ENCODE measurements at regions not wholly inside any gene's neighbourhood (a gene's known extent, or its start where the extent isn't known, plus 50 kb on each side); places are given as distances from the start of the nearest gene placed in this dataset.
A peak's percentile ranks its signal among the peaks of the same experiment; 100 is the strongest.

GRCh38 chr1:29427614-29428279 is 191.4 kb downstream of the PTPRU start:
- no peak overlapping the region for H3K4me3 ChIP-seq (ENCODE audit: low read length)
- H3K36me3 ChIP-seq (ENCODE audit: control insufficient read depth, insufficient read depth, low read length) = no peaks in the 10 kb centered on the region
- no peaks in the 10 kb centered on the region for H3K4me1 ChIP-seq (ENCODE audit: control insufficient read depth, insufficient read depth, low read length)
- no CpG with 5 or more reads among the region's 3 CpGs for WGBS (ENCODE audit: insufficient coverage)
- no peak for DNase-seq
- H3K27ac ChIP-seq (ENCODE audit: low read length) = no peak overlapping the region
- H3K9me3 ChIP-seq (replicated peaks; ENCODE audit: control insufficient read depth, low read depth, low read length) = no peaks in the 10 kb centered on the region
- H3K27me3 ChIP-seq (ENCODE audit: control insufficient read depth, insufficient read depth, low read length) = peaks cover 3% of the 10 kb centered on the region

GRCh38 chr1:29426701-29427279 is 190.5 kb downstream of the PTPRU start:
- Histone ChIP-seq H3K36me3 (ENCODE audit: control insufficient read depth, insufficient read depth, low read length) (no peaks in the 10 kb centered on the region), H3K27ac (ENCODE audit: low read length) (no peak overlapping the region), H3K9me3 (replicated peaks; ENCODE audit: control insufficient read depth, low read depth, low read length) (no peaks in the 10 kb centered on the region), H3K4me3 (ENCODE audit: low read length) (no peak overlapping the region), H3K4me1 (ENCODE audit: control insufficient read depth, insufficient read depth, low read length) (no peaks in the 10 kb centered on the region), H3K27me3 (ENCODE audit: control insufficient read depth, insufficient read depth, low read length) (peaks cover 3% of the 10 kb centered on the region)
- 75% methylated on average over 6 of the region's 7 CpGs for WGBS (ENCODE audit: insufficient coverage)
- no peak for DNase-seq

- Histone ChIP-seq H3K36me3 (ENCODE audit: control insufficient read depth, insufficient read depth, low read length) (no peaks in the 10 kb centered on the region), H3K4me3 (ENCODE audit: low read length) (no peak overlapping the region), H3K27me3 (ENCODE audit: control insufficient read depth, insufficient read depth, low read length) (peaks cover 3% of the 10 kb centered on the region), H3K9me3 (replicated peaks; ENCODE audit: control insufficient read depth, low read depth, low read length) (no peaks in the 10 kb centered on the region), H3K27ac (ENCODE audit: low read length) (no peak overlapping the region), H3K4me1 (ENCODE audit: control insufficient read depth, insufficient read depth, low read length) (no peaks in the 10 kb centered on the region)
- WGBS (ENCODE audit: insufficient coverage) = no CpG with 5 or more reads among the region's 2 CpGs
- DNase-seq = no peak
Measured at GRCh38 chr1:29425631-29426030, 189.3 kb downstream of the PTPRU start.

- Histone ChIP-seq H3K27me3 (ENCODE audit: control insufficient read depth, insufficient read depth, low read length) (peaks cover 3% of the 10 kb centered on the region), H3K27ac (ENCODE audit: low read length) (no peak overlapping the region), H3K4me3 (ENCODE audit: low read length) (no peak overlapping the region), H3K36me3 (ENCODE audit: control insufficient read depth, insufficient read depth, low read length) (no peaks in the 10 kb centered on the region), H3K4me1 (ENCODE audit: control insufficient read depth, insufficient read depth, low read length) (no peaks in the 10 kb centered on the region), H3K9me3 (replicated peaks; ENCODE audit: control insufficient read depth, low read depth, low read length) (no peaks in the 10 kb centered on the region)
- WGBS (ENCODE audit: insufficient coverage) = no CpG with 5 or more reads among the region's 2 CpGs
- no peak for DNase-seq
Measured at GRCh38 chr1:29424266-29424665, 187.9 kb downstream of the PTPRU start.

- no peak for DNase-seq
- Histone ChIP-seq H3K27me3 (ENCODE audit: control insufficient read depth, insufficient read depth, low read length) (peaks cover 7% of the 10 kb centered on the region), H3K36me3 (ENCODE audit: control insufficient read depth, insufficient read depth, low read length) (no peaks in the 10 kb centered on the region), H3K4me1 (ENCODE audit: control insufficient read depth, insufficient read depth, low read length) (peaks cover 2% of the 10 kb centered on the region), H3K27ac (ENCODE audit: low read length) (no peak overlapping the region), H3K4me3 (ENCODE audit: low read length) (no peak overlapping the region), H3K9me3 (replicated peaks; ENCODE audit: control insufficient read depth, low read depth, low read length) (no peaks in the 10 kb centered on the region)
- no CpG with 5 or more reads among the region's 2 CpGs for WGBS (ENCODE audit: insufficient coverage)
Measured at GRCh38 chr1:29420202-29420601, 183.9 kb downstream of the PTPRU start.

GRCh38 chr1:29417971-29418370 is 181.6 kb downstream of the PTPRU start:
- H3K27me3 ChIP-seq (ENCODE audit: control insufficient read depth, insufficient read depth, low read length) = peaks cover 8% of the 10 kb centered on the region
- no peaks in the 10 kb centered on the region for H3K36me3 ChIP-seq (ENCODE audit: control insufficient read depth, insufficient read depth, low read length)
- no peaks in the 10 kb centered on the region for H3K9me3 ChIP-seq (replicated peaks; ENCODE audit: control insufficient read depth, low read depth, low read length)
- H3K4me3 ChIP-seq (ENCODE audit: low read length) = no peak overlapping the region
- WGBS (ENCODE audit: insufficient coverage) = 68% methylated on average over 4 of the region's 5 CpGs
- no peak for DNase-seq
- peaks cover 5% of the 10 kb centered on the region for H3K4me1 ChIP-seq (ENCODE audit: control insufficient read depth, insufficient read depth, low read length)
- no peak overlapping the region for H3K27ac ChIP-seq (ENCODE audit: low read length)

- H3K4me1 ChIP-seq (ENCODE audit: control insufficient read depth, insufficient read depth, low read length) = peaks cover 10% of the 10 kb centered on the region
- no peak overlapping the region for H3K27ac ChIP-seq (ENCODE audit: low read length)
- peaks cover 8% of the 10 kb centered on the region for H3K27me3 ChIP-seq (ENCODE audit: control insufficient read depth, insufficient read depth, low read length)
- H3K36me3 ChIP-seq (ENCODE audit: control insufficient read depth, insufficient read depth, low read length) = no peaks in the 10 kb centered on the region
- H3K4me3 ChIP-seq (ENCODE audit: low read length) = no peak overlapping the region
- peak; percentile 42 for DNase-seq
- H3K9me3 ChIP-seq (replicated peaks; ENCODE audit: control insufficient read depth, low read depth, low read length) = no peaks in the 10 kb centered on the region
- WGBS (ENCODE audit: insufficient coverage) = 70% methylated on average over 9 of the region's 14 CpGs
Measured at GRCh38 chr1:29417147-29417858, 181.0 kb downstream of the PTPRU start.

GRCh38 chr1:29416267-29417146 is 180.2 kb downstream of the PTPRU start:
- Histone ChIP-seq H3K36me3 (ENCODE audit: control insufficient read depth, insufficient read depth, low read length) (no peaks in the 10 kb centered on the region), H3K27ac (ENCODE audit: low read length) (no peak overlapping the region), H3K27me3 (ENCODE audit: control insufficient read depth, insufficient read depth, low read length) (peaks cover 8% of the 10 kb centered on the region), H3K4me1 (ENCODE audit: control insufficient read depth, insufficient read depth, low read length) (peaks cover 10% of the 10 kb centered on the region), H3K9me3 (replicated peaks; ENCODE audit: control insufficient read depth, low read depth, low read length) (no peaks in the 10 kb centered on the region), H3K4me3 (ENCODE audit: low read length) (no peak overlapping the region)
- 58% methylated on average over 5 of the region's 13 CpGs for WGBS (ENCODE audit: insufficient coverage)
- DNase-seq = no peak

- H3K4me3 ChIP-seq (ENCODE audit: low read length) = no peak overlapping the region
- 20% methylated on average over 1 of the region's 3 CpGs for WGBS (ENCODE audit: insufficient coverage)
- H3K27me3 ChIP-seq (ENCODE audit: control insufficient read depth, insufficient read depth, low read length) = peaks cover 8% of the 10 kb centered on the region
- no peaks in the 10 kb centered on the region for H3K36me3 ChIP-seq (ENCODE audit: control insufficient read depth, insufficient read depth, low read length)
- DNase-seq = no peak
- H3K9me3 ChIP-seq (replicated peaks; ENCODE audit: control insufficient read depth, low read depth, low read length) = no peaks in the 10 kb centered on the region
- peaks cover 10% of the 10 kb centered on the region for H3K4me1 ChIP-seq (ENCODE audit: control insufficient read depth, insufficient read depth, low read length)
- no peak overlapping the region for H3K27ac ChIP-seq (ENCODE audit: low read length)
Measured at GRCh38 chr1:29415861-29416260, 179.5 kb downstream of the PTPRU start.
